Cardiac fibroblast (primary cell): ENCODE measurements at regions not wholly inside any gene's neighbourhood (a gene's known extent, or its start where the extent isn't known, plus 50 kb on each side); places are given as distances from the start of the nearest gene placed in this dataset.

ENCODE experiments used
- DNase-seq, 2 donors: peaks; one replicate each; pipeline versions ENCODE4 v3.0.0 to v3.0.0-alpha.2; 2010; ENCODE audit warnings: low read depth in 2 of 2
- H3K4me3 ChIP-seq, 2 donors: replicated peaks in 1 of 2; 1 replicate in 1 of 2; 2 replicates in 1 of 2; pipeline ENCODE4 v1.5.1; 2011; ENCODE audit warnings: low read depth in 2 of 2, low read length in 2 of 2, mild to moderate bottlenecking in 2 of 2, moderate library complexity in 1 of 2
- CTCF ChIP-seq: IDR thresholded peaks from one replicate; pipeline ENCODE4 v1.5.1; 2011; ENCODE audit warnings: low read depth, mild to moderate bottlenecking, low read length, inconsistent platforms

- TF ChIP-seq CTCF, result no peak
- H3K4me3 ChIP-seq, result no peak overlapping the region
- no peak for DNase-seq
Measured at GRCh38 chr1:88009916-88010315, 674.2 kb upstream of the PKN2 start.

- peak in 1 of 2 donors; percentile 19 for DNase-seq
- no peak for TF ChIP-seq CTCF
- H3K4me3 ChIP-seq, result no peak overlapping the region
Measured at GRCh38 chr1:88013485-88013884, 670.6 kb upstream of the PKN2 start.

GRCh38 chr1:88014131-88014530 lies 669.9 kb upstream of the PKN2 start:
- no peak for TF ChIP-seq CTCF
- DNase-seq, result no peak
- no peak overlapping the region for H3K4me3 ChIP-seq

- no peak overlapping the region for H3K4me3 ChIP-seq
- no peak for DNase-seq
- no peak for TF ChIP-seq CTCF
Measured at GRCh38 chr1:88016947-88017346, 667.1 kb upstream of the PKN2 start.

- TF ChIP-seq CTCF, result no peak
- H3K4me3 ChIP-seq, result no peak overlapping the region
- DNase-seq, result no peak
Measured at GRCh38 chr1:88021529-88021928, 662.5 kb upstream of the PKN2 start.

GRCh38 chr1:88022516-88022915 lies 661.6 kb upstream of the PKN2 start:
- no peak overlapping the region for H3K4me3 ChIP-seq
- DNase-seq, result no peak
- TF ChIP-seq CTCF, result no peak

- no peak overlapping the region for H3K4me3 ChIP-seq
- TF ChIP-seq CTCF, result peak; percentile 9
- DNase-seq, result peak; percentile 38 to 62
Measured at GRCh38 chr1:88029142-88029541, 654.9 kb upstream of the PKN2 start.
